ENCODE measurements at regions not wholly inside any gene's neighbourhood (a gene's known extent, or its start where the extent isn't known, plus 50 kb on each side); places are given as distances from the start of the nearest gene placed in this dataset.

DNA sequence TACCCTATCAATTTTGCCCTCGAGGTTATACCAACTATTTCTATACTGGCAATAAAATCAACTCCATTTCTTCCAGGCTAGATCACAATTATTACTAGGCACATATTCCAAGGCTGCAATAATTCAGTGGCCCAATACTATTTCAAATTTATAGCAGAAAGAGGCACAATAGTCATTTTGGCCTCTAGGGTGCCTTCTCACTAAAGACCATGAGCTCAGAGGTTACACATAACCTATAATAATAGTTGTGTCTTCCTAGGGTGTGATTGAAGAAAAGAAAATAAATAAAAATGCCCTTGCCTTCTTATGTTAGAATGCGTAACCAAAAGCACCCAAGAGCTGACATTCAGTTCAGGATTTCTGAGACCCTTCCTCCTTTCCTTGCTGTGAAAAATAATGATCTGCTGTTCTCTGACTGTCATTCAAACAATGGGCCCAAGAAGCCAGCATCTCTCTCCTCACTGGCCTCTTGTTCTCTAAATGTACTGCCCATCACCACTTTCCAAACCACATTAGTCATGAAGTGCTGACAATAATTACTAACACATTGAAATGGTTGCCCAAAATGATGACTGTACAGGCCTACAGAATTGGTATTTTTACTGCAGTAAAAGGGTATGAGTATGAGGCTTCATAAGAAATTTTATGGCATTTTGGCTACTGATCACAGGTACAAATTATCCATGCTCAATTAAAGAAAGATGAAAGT is 244.8 kb downstream of the LRRN1 start:
- H3K27me3 ChIP-seq = no peaks in the 10 kb centered on the region
- 82 to 88% (median 85%) methylated on average over 2 of the region's 2 CpGs for WGBS, 4 donors
- TF ChIP-seq, protein P1, sequence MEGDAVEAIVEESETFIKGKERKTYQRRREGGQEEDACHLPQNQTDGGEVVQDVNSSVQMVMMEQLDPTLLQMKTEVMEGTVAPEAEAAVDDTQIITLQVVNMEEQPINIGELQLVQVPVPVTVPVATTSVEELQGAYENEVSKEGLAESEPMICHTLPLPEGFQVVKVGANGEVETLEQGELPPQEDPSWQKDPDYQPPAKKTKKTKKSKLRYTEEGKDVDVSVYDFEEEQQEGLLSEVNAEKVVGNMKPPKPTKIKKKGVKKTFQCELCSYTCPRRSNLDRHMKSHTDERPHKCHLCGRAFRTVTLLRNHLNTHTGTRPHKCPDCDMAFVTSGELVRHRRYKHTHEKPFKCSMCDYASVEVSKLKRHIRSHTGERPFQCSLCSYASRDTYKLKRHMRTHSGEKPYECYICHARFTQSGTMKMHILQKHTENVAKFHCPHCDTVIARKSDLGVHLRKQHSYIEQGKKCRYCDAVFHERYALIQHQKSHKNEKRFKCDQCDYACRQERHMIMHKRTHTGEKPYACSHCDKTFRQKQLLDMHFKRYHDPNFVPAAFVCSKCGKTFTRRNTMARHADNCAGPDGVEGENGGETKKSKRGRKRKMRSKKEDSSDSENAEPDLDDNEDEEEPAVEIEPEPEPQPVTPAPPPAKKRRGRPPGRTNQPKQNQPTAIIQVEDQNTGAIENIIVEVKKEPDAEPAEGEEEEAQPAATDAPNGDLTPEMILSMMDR (IDR thresholded peaks at IDR 0.05) = no peak
- TF ChIP-seq POLR2A (IDR thresholded peaks at IDR 0.05) = no peak
- no peak overlapping the region for H3K4me3 ChIP-seq
- no peaks in the 10 kb centered on the region for H3K9me3 ChIP-seq
- no peaks in the 10 kb centered on the region for H3K36me3 ChIP-seq
- no peak overlapping the region for H3K27ac ChIP-seq
- DNase-seq = no peak
- no peaks in the 10 kb centered on the region for H3K4me1 ChIP-seq
- intact Hi-C loops (cut with DNase I) = no loop called here
- no peak for ATAC-seq

- Histone ChIP-seq H3K4me3 (no peak overlapping the region), H3K27ac (no peak overlapping the region), H3K36me3 (no peaks in the 10 kb centered on the region), H3K27me3 (no peaks in the 10 kb centered on the region), H3K4me1 (no peaks in the 10 kb centered on the region), H3K9me3 (peaks cover 0 to 2% (median 0%) of the 10 kb centered on the region in 12 donors)
- 82 to 93% (median 85%) methylated on average over 2 of the region's 2 CpGs for WGBS, 4 donors
- ATAC-seq = no peak
- no peak for TF ChIP-seq POLR2A (IDR thresholded peaks at IDR 0.05)
- TF ChIP-seq, protein P1 (IDR thresholded peaks at IDR 0.05) = no peak
- no peak for DNase-seq
- intact Hi-C loops (cut with DNase I) = no loop called here
Observed at GRCh38 chr3:4044619-4045018, 245.4 kb downstream of the LRRN1 start.

DNA sequence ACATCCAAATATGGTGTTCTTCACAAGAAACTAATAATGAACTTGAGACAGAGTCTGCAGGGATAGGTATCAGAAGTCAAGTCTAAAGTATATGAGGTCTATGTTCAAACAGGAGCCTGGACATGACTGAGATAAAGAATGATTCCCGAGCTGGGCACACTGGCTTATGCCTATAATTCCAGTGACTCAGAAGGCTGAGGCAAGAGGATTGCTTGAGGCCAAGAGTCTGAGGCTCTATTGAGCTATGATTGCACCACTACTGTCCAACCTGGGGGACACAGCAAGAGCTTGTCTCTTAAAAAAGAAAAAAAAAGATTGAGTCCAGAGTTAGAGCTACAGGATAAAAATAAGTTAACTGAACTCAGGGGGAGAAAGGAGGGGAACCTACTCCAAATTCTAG is 246.5 kb downstream of the LRRN1 start:
- TF ChIP-seq, protein P1 (IDR thresholded peaks at IDR 0.05) = no peak
- TF ChIP-seq POLR2A (IDR thresholded peaks at IDR 0.05) = no peak
- H3K4me3 ChIP-seq = no peak overlapping the region
- no peaks in the 10 kb centered on the region for H3K36me3 ChIP-seq
- no peaks in the 10 kb centered on the region for H3K4me1 ChIP-seq
- H3K27ac ChIP-seq = no peak overlapping the region
- WGBS, 4 donors = 54 to 88% (median 77%) methylated on average over 1 of the region's 1 CpG
- no peaks in the 10 kb centered on the region for H3K27me3 ChIP-seq
- no peak for DNase-seq
- peaks cover 0 to 8% (median 0%) of the 10 kb centered on the region in 12 donors for H3K9me3 ChIP-seq
- intact Hi-C loops (cut with DNase I) = no loop called here
- no peak for ATAC-seq

GRCh38 chr3:4047366-4047765 is 248.1 kb downstream of the LRRN1 start:
- no peaks in the 10 kb centered on the region for H3K27me3 ChIP-seq
- DNase-seq (no peak), ATAC-seq (no peak)
- H3K36me3 ChIP-seq = no peaks in the 10 kb centered on the region
- peaks cover 0 to 8% (median 0%) of the 10 kb centered on the region in 12 donors for H3K9me3 ChIP-seq
- no peak for TF ChIP-seq POLR2A (IDR thresholded peaks at IDR 0.05)
- TF ChIP-seq, protein P1 (IDR thresholded peaks at IDR 0.05) = no peak
- H3K4me3 ChIP-seq = no peak overlapping the region
- WGBS, 4 donors = 81 to 93% (median 91%) methylated on average over 1 of the region's 1 CpG
- intact Hi-C loops (cut with DNase I) = no loop called here
- H3K4me1 ChIP-seq = no peaks in the 10 kb centered on the region
- no peak overlapping the region for H3K27ac ChIP-seq

All from heart left ventricle (tissue), 16 donors.